IPS DF 6.9 (cell line): ENCODE measurements at regions not wholly inside any gene's neighbourhood (a gene's known extent, or its start where the extent isn't known, plus 50 kb on each side); places are given as distances from the start of the nearest gene placed in this dataset.

Experiments
- DNase-seq: peaks from one replicate; pipeline ENCODE4 v3.0.0-alpha.2; 2013; ENCODE audit warnings: low read depth, low spot score
- H3K27ac ChIP-seq: one replicate; pipeline ENCODE4 v1.5.1; 2013; ENCODE audit warnings: low read length, control low read depth
- H3K27me3 ChIP-seq: 2 replicates; pipeline ENCODE4 v1.6.1; 2013; ENCODE audit warnings: mild to moderate bottlenecking, low read length; ENCODE audit not compliant: control insufficient read depth, insufficient read depth
- H3K36me3 ChIP-seq: 2 replicates; pipeline ENCODE4 v1.6.1; 2013; ENCODE audit warnings: low read length; ENCODE audit not compliant: control insufficient read depth, insufficient read depth
- H3K4me1 ChIP-seq: 2 replicates; pipeline ENCODE4 v1.6.1; 2013; ENCODE audit warnings: low read length; ENCODE audit not compliant: control insufficient read depth, insufficient read depth
- H3K4me3 ChIP-seq: 2 replicates; pipeline ENCODE4 v1.5.1; 2013; ENCODE audit warnings: mild to moderate bottlenecking, low read length
- H3K9me3 ChIP-seq: 2 replicates; pipeline ENCODE4 v1.6.1; 2013; ENCODE audit warnings: low read length, inconsistent platforms; ENCODE audit not compliant: control insufficient read depth, insufficient read depth
- WGBS: extraction: QIAGEN DNeasy Blood & Tissue Kit; methylation state at CpG from one replicate; pipeline ENCODE4 v1.1.7; 2013; ENCODE audit warnings: mixed read lengths, missing lambda C conversion rate; ENCODE audit not compliant: insufficient read length, insufficient coverage; 5-methylcytosine and 5-hydroxymethylcytosine counted together

DNA sequence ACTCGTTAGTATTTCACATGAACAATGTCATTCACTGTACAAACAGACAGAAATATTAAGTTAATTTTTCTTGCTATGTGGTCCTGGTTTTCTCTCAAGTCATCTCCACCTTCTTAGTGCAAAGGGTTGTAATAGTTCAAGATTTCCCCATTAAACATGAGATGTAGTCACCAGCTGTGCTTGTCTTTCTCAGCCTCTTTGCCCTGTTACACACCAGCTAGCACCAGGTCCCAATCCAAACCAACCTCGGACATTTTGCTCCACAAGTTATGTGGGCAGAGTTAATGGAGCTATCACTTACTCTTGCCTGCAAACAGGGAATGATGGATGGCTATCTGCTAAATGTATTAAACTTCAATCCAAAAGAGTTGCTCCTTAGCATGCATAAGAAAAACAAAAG, 328.1 kb downstream of the TLE1 start:
- H3K4me1 ChIP-seq = no peaks in the 10 kb centered on the region
- no CpG with 5 or more reads among the region's 2 CpGs for WGBS
- no peak for DNase-seq
- H3K36me3 ChIP-seq = no peaks in the 10 kb centered on the region
- no peaks in the 10 kb centered on the region for H3K9me3 ChIP-seq
- H3K4me3 ChIP-seq = no peak overlapping the region
- H3K27ac ChIP-seq = no peak overlapping the region
- H3K27me3 ChIP-seq = no peaks in the 10 kb centered on the region

DNA sequence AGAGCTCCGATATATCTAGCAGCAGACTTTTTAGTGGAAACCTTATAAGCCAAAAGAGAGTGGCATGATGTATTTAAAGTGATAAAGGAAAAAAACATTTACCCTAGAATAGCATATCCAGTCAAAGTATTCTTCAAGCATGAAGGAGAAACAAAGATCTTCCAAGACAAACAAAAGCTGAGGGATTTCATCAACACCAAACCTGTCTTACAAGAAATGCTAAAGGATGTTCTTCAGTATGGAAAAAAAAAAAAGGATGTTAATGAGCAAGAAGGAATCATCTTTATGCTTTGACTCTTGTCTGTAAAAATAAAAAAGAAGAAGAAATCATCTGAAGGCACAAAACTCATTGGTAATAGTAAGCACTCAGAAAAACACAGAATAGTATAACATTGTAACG, 338.2 kb downstream of the TLE1 start:
- Histone ChIP-seq H3K27ac (no peak overlapping the region), H3K36me3 (no peaks in the 10 kb centered on the region), H3K4me1 (no peaks in the 10 kb centered on the region), H3K4me3 (no peak overlapping the region), H3K27me3 (no peaks in the 10 kb centered on the region), H3K9me3 (no peaks in the 10 kb centered on the region)
- no CpG with 5 or more reads among the region's 2 CpGs for WGBS
- no peak for DNase-seq

DNA sequence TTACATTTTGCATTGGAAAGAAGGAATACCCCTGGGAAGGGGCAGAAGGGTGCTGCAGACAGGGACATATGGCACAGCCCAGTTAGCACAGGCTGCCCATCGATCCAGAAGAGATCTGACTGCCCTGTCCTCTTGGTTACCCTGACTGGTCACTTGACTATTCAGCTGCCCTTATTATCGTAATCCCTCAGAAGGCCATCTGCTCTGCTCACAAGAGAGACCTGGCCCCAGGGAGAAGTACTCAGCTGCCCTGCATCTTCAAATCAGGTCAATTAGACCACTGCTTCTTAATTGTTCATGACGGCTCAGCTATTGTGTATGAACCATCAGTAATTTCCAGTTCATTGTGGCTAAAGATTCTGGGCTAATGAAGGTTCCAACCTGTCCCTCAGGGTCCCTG, 345.0 kb downstream of the TLE1 start:
- H3K4me1 ChIP-seq = no peaks in the 10 kb centered on the region
- no peak for DNase-seq
- no CpG with 5 or more reads among the region's 3 CpGs for WGBS
- H3K27me3 ChIP-seq = no peaks in the 10 kb centered on the region
- no peaks in the 10 kb centered on the region for H3K9me3 ChIP-seq
- no peak overlapping the region for H3K27ac ChIP-seq
- H3K4me3 ChIP-seq = no peak overlapping the region
- H3K36me3 ChIP-seq = no peaks in the 10 kb centered on the region

DNA sequence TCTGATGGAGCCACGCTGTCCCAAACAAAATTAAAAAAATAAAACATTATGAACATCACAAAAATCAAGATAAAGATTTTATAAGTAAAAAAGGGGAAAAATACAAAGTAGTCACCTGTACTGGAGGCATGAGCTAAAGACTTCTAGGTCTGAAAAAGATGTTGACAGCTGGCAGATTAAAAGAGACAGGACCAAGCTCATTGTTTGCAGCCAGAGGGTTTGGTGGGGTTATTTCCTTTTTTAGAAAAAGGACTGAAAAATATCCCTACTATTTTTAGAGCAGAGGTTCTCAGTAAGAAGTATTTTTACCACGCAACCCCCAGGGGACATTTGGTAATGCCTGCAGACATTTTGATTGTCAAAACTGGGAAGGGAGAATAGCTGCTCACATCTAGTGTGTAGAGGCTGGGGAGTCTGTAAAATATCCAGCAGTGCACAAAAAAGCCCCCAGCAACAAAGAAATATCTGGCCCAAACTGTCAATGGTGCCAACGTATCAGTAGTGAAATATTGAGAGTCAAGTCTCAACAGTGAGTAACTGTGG, 353.4 kb downstream of the TLE1 start:
- Histone ChIP-seq H3K9me3 (no peaks in the 10 kb centered on the region), H3K4me3 (no peak overlapping the region), H3K36me3 (no peaks in the 10 kb centered on the region), H3K4me1 (no peaks in the 10 kb centered on the region), H3K27ac (no peak overlapping the region), H3K27me3 (no peaks in the 10 kb centered on the region)
- no peak for DNase-seq
- no CpG with 5 or more reads among the region's 3 CpGs for WGBS

DNA sequence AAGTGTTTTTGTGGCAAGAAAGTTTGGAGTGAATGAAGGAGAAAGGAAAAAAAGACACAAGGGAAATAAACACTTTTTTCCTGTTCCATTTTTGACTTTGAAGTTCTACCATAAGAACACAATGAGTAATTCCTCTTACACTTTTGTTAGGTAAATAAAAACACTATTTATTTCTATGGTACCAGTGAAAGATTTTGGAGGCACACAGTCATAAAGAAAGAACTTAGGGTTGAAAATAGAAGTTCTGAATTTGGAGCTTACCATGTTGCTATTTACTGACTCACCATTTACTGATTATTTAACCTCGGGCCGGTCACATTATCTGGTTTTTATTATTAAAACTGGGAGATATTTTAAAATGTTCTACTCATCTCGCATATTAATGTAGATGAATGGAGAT, 367.8 kb downstream of the TLE1 start:
- H3K36me3 ChIP-seq = no peaks in the 10 kb centered on the region
- no peak overlapping the region for H3K4me3 ChIP-seq
- no peaks in the 10 kb centered on the region for H3K9me3 ChIP-seq
- DNase-seq = no peak
- no CpG with 5 or more reads among the region's 3 CpGs for WGBS
- no peak overlapping the region for H3K27ac ChIP-seq
- no peaks in the 10 kb centered on the region for H3K4me1 ChIP-seq
- H3K27me3 ChIP-seq = no peaks in the 10 kb centered on the region

DNA sequence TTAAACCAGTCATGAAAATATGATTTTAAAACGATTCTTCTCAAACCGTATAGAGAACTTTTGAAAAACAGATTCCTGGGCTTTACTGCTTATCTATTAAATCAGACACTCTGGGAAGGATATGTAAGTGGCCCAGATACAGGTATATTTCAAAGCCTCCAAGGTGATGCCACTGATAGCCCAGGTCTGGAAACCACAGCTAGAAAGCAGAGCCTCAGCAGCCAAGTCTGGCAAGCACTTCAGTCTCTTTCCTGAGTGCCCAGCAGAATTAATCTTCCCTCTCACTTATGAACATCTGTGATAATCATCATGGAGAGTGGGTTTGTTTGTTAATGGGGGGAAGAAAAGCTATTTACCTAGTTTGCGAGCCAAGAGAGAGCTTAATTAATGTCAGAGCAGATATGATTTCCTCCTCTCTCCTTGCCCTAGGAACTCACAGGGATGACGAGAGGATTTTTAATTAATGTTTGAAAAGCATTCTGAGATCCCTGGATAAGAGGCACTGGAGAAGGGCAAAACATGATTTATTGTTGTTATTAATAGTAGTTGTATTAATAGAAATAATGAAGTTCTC, 368.4 kb downstream of the TLE1 start:
- no peak overlapping the region for H3K4me3 ChIP-seq
- H3K36me3 ChIP-seq = no peaks in the 10 kb centered on the region
- H3K27me3 ChIP-seq = no peaks in the 10 kb centered on the region
- WGBS = no CpG with 5 or more reads among the region's 4 CpGs
- H3K9me3 ChIP-seq = no peaks in the 10 kb centered on the region
- H3K27ac ChIP-seq = no peak overlapping the region
- no peak for DNase-seq
- no peaks in the 10 kb centered on the region for H3K4me1 ChIP-seq

DNA sequence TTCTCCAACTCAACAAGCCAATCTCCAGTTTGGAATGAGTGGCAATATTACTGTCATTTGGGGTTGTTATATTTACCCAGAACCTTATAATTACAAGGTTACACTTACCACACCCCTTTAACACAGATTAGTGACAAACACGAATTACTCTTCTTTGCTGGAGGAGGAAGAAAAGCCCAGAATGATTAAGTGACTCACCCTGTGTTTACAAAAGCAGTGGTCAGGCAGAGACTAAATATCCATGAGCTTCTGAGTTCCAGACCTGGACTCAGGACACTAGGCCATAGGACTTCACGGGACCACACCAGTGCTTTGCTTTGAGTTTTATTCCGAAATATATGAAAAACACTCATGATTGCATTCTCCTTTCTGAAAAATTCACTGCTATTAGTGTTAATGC, 370.8 kb downstream of the TLE1 start:
- no peaks in the 10 kb centered on the region for H3K9me3 ChIP-seq
- H3K4me1 ChIP-seq = no peaks in the 10 kb centered on the region
- no CpG with 5 or more reads among the region's 3 CpGs for WGBS
- no peak for DNase-seq
- H3K27ac ChIP-seq = no peak overlapping the region
- no peaks in the 10 kb centered on the region for H3K27me3 ChIP-seq
- no peak overlapping the region for H3K4me3 ChIP-seq
- H3K36me3 ChIP-seq = no peaks in the 10 kb centered on the region

DNA sequence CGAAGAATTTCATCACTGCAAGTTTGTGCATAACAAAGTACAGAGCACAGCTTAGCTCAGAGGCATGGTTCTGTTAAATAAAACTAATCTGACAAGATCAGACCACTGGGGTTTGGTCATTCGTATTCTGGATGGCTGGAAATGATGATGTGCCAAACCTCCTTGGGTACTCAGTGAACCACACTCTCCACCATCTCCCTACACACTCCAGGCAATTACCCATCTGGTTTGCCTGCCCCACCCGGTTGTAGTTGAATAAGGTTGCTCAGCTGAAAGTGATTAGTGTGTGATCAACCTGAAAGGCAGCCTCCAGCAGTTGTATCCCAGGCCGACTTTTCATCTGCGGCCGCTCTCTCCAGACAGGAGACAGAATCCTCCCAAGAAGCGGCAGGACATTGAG, 371.4 kb downstream of the TLE1 start:
- H3K27ac ChIP-seq = no peak overlapping the region
- no peaks in the 10 kb centered on the region for H3K36me3 ChIP-seq
- no peaks in the 10 kb centered on the region for H3K27me3 ChIP-seq
- H3K4me3 ChIP-seq = no peak overlapping the region
- DNase-seq = no peak
- no peaks in the 10 kb centered on the region for H3K4me1 ChIP-seq
- H3K9me3 ChIP-seq = no peaks in the 10 kb centered on the region
- no CpG with 5 or more reads among the region's 7 CpGs for WGBS

DNA sequence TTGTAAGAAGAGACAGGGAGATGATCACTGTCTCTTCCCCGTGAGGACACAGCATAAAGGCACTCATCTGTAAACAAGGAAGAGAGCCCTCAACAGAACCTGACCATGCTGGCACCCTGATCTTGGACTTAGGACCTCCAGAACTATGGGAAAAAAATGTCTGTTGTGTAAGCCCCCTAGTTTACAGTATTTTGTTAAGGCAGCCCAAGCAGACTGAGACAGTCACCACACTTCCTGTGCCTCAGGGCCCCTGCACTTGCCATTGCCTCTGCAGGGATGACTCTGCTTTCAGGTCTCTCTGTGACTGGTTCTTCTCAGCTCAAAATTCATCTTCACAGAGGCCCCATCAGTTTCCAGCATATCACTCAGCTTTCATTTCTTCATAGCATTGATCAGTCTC, 372.1 kb downstream of the TLE1 start:
- Histone ChIP-seq H3K4me3 (no peak overlapping the region), H3K9me3 (no peaks in the 10 kb centered on the region), H3K27me3 (no peaks in the 10 kb centered on the region), H3K4me1 (no peaks in the 10 kb centered on the region), H3K27ac (no peak overlapping the region), H3K36me3 (no peaks in the 10 kb centered on the region)
- DNase-seq = no peak
- WGBS = no CpG with 5 or more reads among the region's 1 CpG

DNA sequence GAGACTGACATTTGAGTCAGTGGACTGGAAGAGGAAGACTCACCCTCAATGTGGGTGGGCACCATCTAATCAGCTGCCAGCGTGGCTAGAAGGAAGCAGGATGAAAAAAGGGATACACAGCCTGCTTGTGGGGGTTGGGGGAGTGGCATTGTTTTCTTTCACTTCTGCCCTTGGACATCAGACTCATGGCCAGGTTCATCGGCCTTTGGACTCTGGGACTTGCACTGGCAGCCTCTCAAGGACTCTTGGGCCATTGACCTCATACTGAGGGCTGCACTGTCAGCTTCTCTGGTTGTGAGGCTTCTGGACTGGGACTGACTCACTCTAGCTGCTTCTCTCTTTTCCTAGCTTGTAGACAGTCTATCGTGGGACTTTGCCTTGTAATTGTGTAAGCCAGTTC, 374.9 kb downstream of the TLE1 start:
- Histone ChIP-seq H3K4me1 (no peaks in the 10 kb centered on the region), H3K9me3 (no peaks in the 10 kb centered on the region), H3K36me3 (no peaks in the 10 kb centered on the region), H3K27ac (no peak overlapping the region), H3K4me3 (no peak overlapping the region), H3K27me3 (no peaks in the 10 kb centered on the region)
- DNase-seq = no peak
- no CpG with 5 or more reads among the region's 3 CpGs for WGBS

DNA sequence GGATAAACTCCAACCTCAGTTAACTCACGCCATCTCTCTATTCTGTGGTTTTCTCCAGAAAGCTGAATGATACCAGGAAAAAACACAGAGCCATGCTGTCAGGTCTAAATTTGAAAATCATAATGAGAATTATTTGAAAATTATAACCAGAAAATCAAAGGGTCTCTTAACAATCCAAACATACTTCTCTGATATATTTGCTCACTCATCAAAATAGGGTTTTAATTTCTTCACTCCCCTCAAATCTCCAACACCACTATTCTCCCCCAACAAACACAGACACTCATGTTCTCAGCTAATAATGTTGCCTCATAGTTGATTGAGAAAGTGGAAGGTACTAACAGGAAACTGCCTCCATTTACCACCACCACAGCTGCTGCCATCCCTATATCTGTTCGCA, 375.5 kb downstream of the TLE1 start:
- Histone ChIP-seq H3K4me1 (no peaks in the 10 kb centered on the region), H3K27me3 (no peaks in the 10 kb centered on the region), H3K4me3 (no peak overlapping the region), H3K27ac (no peak overlapping the region), H3K9me3 (no peaks in the 10 kb centered on the region), H3K36me3 (no peaks in the 10 kb centered on the region)
- no CpG with 5 or more reads among the region's 2 CpGs for WGBS
- no peak for DNase-seq
